ENCODE measurements at regions not wholly inside any gene's neighbourhood (a gene's known extent, or its start where the extent isn't known, plus 50 kb on each side); places are given as distances from the start of the nearest gene placed in this dataset.

- Histone ChIP-seq H3K79me2 (ENCODE audit: insufficient read depth, low read length) (no peaks in the 10 kb centered on the region), H3K9me3 (replicated peaks in 1 of 2; ENCODE audit: control insufficient read depth in 1 of 2, insufficient read depth in 1 of 2, low read length in 2 of 2) (no peaks in the 10 kb centered on the region), H3K9ac (ENCODE audit: insufficient read depth, low read length, poor library complexity, severe bottlenecking) (no peak overlapping the region), H3K27me3 (ENCODE audit: control insufficient read depth in 2 of 2, insufficient read depth in 2 of 2, low read length in 2 of 2) (no peaks in the 10 kb centered on the region), H3K27ac (ENCODE audit: low read depth in 1 of 2, low read length in 2 of 2) (no peak overlapping the region), H3K4me1 (ENCODE audit: control insufficient read depth in 1 of 2, insufficient read depth in 2 of 2, low read length in 2 of 2) (no peaks in the 10 kb centered on the region), H2AFZ (ENCODE audit: insufficient read depth, low read depth, low read length, poor library complexity, severe bottlenecking) (no peak overlapping the region), H3K4me3 (replicated peaks in 1 of 3; ENCODE audit: low read depth in 2 of 3, low read length in 3 of 3) (no peak overlapping the region), H3K4me2 (replicated peaks; ENCODE audit: extremely low read depth, low read length, poor library complexity, severe bottlenecking) (no peak overlapping the region), H4K20me1 (ENCODE audit: insufficient read depth, low read length) (no peaks in the 10 kb centered on the region), H3K36me3 (replicated peaks in 1 of 2; ENCODE audit: control insufficient read depth in 1 of 2, insufficient read depth in 2 of 2, low read length in 2 of 2) (no peaks in the 10 kb centered on the region)
- Mint-ChIP-seq H3K4me1 (peaks cover 19% of the 10 kb centered on the region), H3K27me3 (ENCODE audit: low read depth in 3 of 3) (no peaks in the 10 kb centered on the region), H3K4me3 (no peak overlapping the region), H3K9me3 (peaks cover 0 to 11% (median 3%) of the 10 kb centered on the region in 7 donors), H3K36me3 (no peaks in the 10 kb centered on the region), H3K27ac (no peak overlapping the region)
- intact Hi-C loops (cut with micrococcal nuclease), result no loop called here
- no peak for TF ChIP-seq CTCF (IDR thresholded peaks at IDR 0.05)
- no peak for DNase-seq
- 99% methylated on average over 7 of the region's 7 CpGs for WGBS (ENCODE audit: insufficient coverage)
Observed at GRCh38 chr21:15352009-15352408, 287.2 kb upstream of the NRIP1 start.

- H3K9me3 ChIP-seq (replicated peaks in 1 of 2; ENCODE audit: control insufficient read depth in 1 of 2, insufficient read depth in 1 of 2, low read length in 2 of 2), result no peaks in the 10 kb centered on the region
- H2AFZ ChIP-seq (ENCODE audit: insufficient read depth, low read depth, low read length, poor library complexity, severe bottlenecking), result no peak overlapping the region
- no peaks in the 10 kb centered on the region for H3K36me3 ChIP-seq (replicated peaks in 1 of 2; ENCODE audit: control insufficient read depth in 1 of 2, insufficient read depth in 2 of 2, low read length in 2 of 2)
- H3K79me2 ChIP-seq (ENCODE audit: insufficient read depth, low read length), result no peaks in the 10 kb centered on the region
- no peak overlapping the region for H3K4me3 Mint-ChIP-seq
- H3K36me3 Mint-ChIP-seq, result no peaks in the 10 kb centered on the region
- H3K27ac ChIP-seq (ENCODE audit: low read depth in 1 of 2, low read length in 2 of 2), result no peak overlapping the region
- intact Hi-C loops (cut with micrococcal nuclease), result no loop called here
- H3K4me1 ChIP-seq (ENCODE audit: control insufficient read depth in 1 of 2, insufficient read depth in 2 of 2, low read length in 2 of 2), result no peaks in the 10 kb centered on the region
- TF ChIP-seq CTCF (IDR thresholded peaks at IDR 0.05), result no peak
- no peak for DNase-seq
- no peaks in the 10 kb centered on the region for H3K27me3 ChIP-seq (ENCODE audit: control insufficient read depth in 2 of 2, insufficient read depth in 2 of 2, low read length in 2 of 2)
- H3K4me3 ChIP-seq (replicated peaks in 1 of 3; ENCODE audit: low read depth in 2 of 3, low read length in 3 of 3), result no peak overlapping the region
- no peak overlapping the region for H3K9ac ChIP-seq (ENCODE audit: insufficient read depth, low read length, poor library complexity, severe bottlenecking)
- H3K27me3 Mint-ChIP-seq (ENCODE audit: low read depth in 3 of 3), result no peaks in the 10 kb centered on the region
- 20% methylated on average over 1 of the region's 1 CpG for WGBS (ENCODE audit: insufficient coverage)
- peaks cover 19% of the 10 kb centered on the region for H3K4me1 Mint-ChIP-seq
- H3K4me2 ChIP-seq (replicated peaks; ENCODE audit: extremely low read depth, low read length, poor library complexity, severe bottlenecking), result no peak overlapping the region
- peaks cover 0 to 11% (median 2%) of the 10 kb centered on the region in 7 donors for H3K9me3 Mint-ChIP-seq
- H3K27ac Mint-ChIP-seq, result no peak overlapping the region
- no peaks in the 10 kb centered on the region for H4K20me1 ChIP-seq (ENCODE audit: insufficient read depth, low read length)
Observed at GRCh38 chr21:15353546-15353945, 288.7 kb upstream of the NRIP1 start.

All from CD14-positive monocyte (primary cell).